Renal pelvis (tissue), 1 donor: ENCODE measurements at regions not wholly inside any gene's neighbourhood (a gene's known extent, or its start where the extent isn't known, plus 50 kb on each side); places are given as distances from the start of the nearest gene placed in this dataset.

ENCODE experiments used
- DNase-seq: peaks from one replicate; pipeline ENCODE4 v3.0.0-alpha.2; 2013

- DNase-seq = no peak
These were observed 136.5 kb upstream of the ZNF236 start for GRCh38 chr18:76685860-76686259.

GRCh38 chr18:76685402-76685801 lies 137.0 kb upstream of the ZNF236 start:
- no peak for DNase-seq

GRCh38 chr18:76684265-76684664 lies 138.1 kb upstream of the ZNF236 start:
- DNase-seq = no peak

- no peak for DNase-seq
These were observed 142.4 kb upstream of the ZNF236 start for GRCh38 chr18:76679945-76680344.

- peak; percentile 57 for DNase-seq
These were observed 143.1 kb upstream of the ZNF236 start for GRCh38 chr18:76679259-76679658.

- no peak for DNase-seq
These were observed 144.1 kb upstream of the ZNF236 start for GRCh38 chr18:76678248-76678647.

- DNase-seq = no peak
These were observed 147.8 kb upstream of the ZNF236 start for GRCh38 chr18:76674596-76674995.

GRCh38 chr18:76673281-76674185 lies 148.8 kb upstream of the ZNF236 start:
- DNase-seq = no peak

- no peak for DNase-seq
These were observed 149.7 kb upstream of the ZNF236 start for GRCh38 chr18:76672627-76673026.

- DNase-seq = no peak
These were observed 151.6 kb upstream of the ZNF236 start for GRCh38 chr18:76670564-76671288.

GRCh38 chr18:76668546-76668945 lies 153.8 kb upstream of the ZNF236 start:
- DNase-seq = no peak

GRCh38 chr18:76668119-76668518 lies 154.2 kb upstream of the ZNF236 start:
- no peak for DNase-seq

GRCh38 chr18:76667603-76668002 lies 154.8 kb upstream of the ZNF236 start:
- no peak for DNase-seq

- DNase-seq = no peak
These were observed 159.7 kb upstream of the ZNF236 start for GRCh38 chr18:76662626-76663025.

- no peak for DNase-seq
These were observed 161.7 kb upstream of the ZNF236 start for GRCh38 chr18:76660571-76661192.

GRCh38 chr18:76658627-76659026 lies 163.6 kb upstream of the ZNF516 start:
- no peak for DNase-seq

- no peak for DNase-seq
These were observed 162.9 kb upstream of the ZNF516 start for GRCh38 chr18:76657911-76658470.

GRCh38 chr18:76656925-76657827 lies 162.1 kb upstream of the ZNF516 start:
- DNase-seq = no peak

GRCh38 chr18:76654577-76654976 lies 159.5 kb upstream of the ZNF516 start:
- DNase-seq = no peak

GRCh38 chr18:76647322-76647721 lies 152.3 kb upstream of the ZNF516 start:
- no peak for DNase-seq

- no peak for DNase-seq
These were observed 149.5 kb upstream of the ZNF516 start for GRCh38 chr18:76644580-76644979.
